ENCODE measurements at regions not wholly inside any gene's neighbourhood (a gene's known extent, or its start where the extent isn't known, plus 50 kb on each side); places are given as distances from the start of the nearest gene placed in this dataset.

DNA sequence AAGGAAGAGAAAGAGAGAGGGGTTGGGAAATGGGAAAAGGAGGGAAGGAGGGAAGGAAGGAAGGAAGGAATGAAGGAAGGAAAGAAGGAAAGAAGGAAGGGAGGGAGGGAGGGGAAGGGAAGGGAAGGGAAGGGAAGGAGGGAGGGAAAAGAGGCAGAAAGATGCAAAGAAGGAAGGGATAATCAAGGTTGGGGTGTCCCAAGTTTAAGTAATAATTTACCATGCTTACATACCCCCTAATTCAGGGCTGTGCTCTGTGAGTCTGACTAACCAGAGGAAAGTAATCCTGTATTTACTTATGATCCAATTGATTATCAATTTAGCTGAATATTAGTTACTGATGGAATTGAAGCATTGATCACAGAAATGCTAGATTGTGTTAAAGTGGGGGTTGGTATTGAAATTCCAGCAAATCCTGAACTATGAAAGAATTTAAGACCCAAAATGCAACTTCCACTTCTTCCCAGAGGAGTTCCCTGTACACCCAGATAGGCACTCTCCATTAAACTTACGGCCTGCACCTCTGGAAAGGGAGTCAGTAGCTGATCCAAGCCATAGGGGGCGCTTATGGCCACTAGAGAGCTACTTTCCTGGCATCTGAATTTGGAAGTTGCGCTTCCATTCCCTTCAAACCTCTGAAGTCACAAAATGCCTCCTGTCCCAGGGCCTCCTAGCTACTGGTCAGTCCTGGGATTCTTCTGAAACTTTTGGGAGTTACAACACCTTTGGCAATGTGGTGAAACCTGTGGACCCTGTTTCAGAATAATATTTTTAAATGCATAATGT, 162.7 kb upstream of the PWP1 start:
- TF ChIP-seq, protein P1, sequence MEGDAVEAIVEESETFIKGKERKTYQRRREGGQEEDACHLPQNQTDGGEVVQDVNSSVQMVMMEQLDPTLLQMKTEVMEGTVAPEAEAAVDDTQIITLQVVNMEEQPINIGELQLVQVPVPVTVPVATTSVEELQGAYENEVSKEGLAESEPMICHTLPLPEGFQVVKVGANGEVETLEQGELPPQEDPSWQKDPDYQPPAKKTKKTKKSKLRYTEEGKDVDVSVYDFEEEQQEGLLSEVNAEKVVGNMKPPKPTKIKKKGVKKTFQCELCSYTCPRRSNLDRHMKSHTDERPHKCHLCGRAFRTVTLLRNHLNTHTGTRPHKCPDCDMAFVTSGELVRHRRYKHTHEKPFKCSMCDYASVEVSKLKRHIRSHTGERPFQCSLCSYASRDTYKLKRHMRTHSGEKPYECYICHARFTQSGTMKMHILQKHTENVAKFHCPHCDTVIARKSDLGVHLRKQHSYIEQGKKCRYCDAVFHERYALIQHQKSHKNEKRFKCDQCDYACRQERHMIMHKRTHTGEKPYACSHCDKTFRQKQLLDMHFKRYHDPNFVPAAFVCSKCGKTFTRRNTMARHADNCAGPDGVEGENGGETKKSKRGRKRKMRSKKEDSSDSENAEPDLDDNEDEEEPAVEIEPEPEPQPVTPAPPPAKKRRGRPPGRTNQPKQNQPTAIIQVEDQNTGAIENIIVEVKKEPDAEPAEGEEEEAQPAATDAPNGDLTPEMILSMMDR (IDR thresholded peaks at IDR 0.05), result no peak
- no peak for TF ChIP-seq POLR2A (IDR thresholded peaks at IDR 0.05)

All from testis (tissue), 2 donors.